GM19025 (cell line): ENCODE measurements at regions not wholly inside any gene's neighbourhood (a gene's known extent, or its start where the extent isn't known, plus 50 kb on each side); places are given as distances from the start of the nearest gene placed in this dataset.
A peak's percentile ranks its signal among the peaks of the same experiment; 100 is the strongest.
"Not testable (repeated sequence)": the region's sequence is repeated elsewhere in the genome, so short reads cannot be mapped to it uniquely, and the experiment has no call there.

Experiments used
- ATAC-seq: cut with Tn5 transposase; IDR thresholded peaks from one replicate; pipeline ENCODE4 v1.9.1; 2021; ENCODE audit warnings: mild to moderate bottlenecking, low read depth, moderate library complexity; ENCODE audit not compliant: unreplicated experiment

- not testable (repeated sequence) for ATAC-seq
Measured at GRCh38 chr5:130391727-130392264, 487.5 kb downstream of the CHSY3 start.

DNA sequence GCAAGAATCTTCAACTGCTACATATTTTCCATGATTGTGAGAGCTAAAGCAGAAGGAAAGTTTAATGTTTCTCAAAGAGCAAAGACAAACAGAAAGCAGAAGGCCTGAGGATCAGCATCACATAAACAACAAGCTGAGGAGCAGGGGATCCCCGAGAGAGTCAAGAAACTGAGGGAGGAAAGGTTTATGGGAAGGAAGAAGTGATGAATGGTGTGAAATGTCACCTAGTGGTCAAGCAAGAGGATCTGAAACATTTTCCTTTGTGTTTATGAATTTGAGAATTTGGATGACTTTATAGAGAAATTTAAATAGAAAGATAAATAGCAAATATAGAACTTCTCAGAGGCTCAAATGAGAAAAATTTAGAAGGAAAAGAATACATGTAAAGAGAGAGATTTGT lies 481.9 kb downstream of the CHSY3 start:
- no peak for ATAC-seq

- no peak for ATAC-seq
Measured at GRCh38 chr5:130385656-130386055, 481.4 kb downstream of the CHSY3 start.

DNA sequence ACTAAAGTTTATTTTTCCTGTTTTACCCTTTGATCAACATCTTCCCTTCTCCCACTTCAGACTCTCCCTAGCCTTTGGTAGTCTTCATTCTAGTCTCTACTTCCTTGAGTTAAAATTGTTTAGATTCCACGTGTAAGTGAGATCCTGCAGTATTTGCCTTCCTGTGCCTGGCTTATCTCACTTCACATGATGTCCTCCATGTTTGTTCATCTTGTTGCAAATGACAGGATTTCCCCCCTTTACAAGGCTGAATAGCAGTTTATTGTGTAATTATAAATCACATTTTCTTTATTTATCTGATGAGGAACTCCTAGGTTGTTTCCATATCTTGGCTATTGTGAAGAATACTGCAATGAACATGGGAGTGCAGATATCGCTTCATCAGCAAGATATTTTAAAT lies 461.7 kb downstream of the CHSY3 start:
- no peak for ATAC-seq

GRCh38 chr5:130350131-130350530 lies 445.9 kb downstream of the CHSY3 start:
- no peak for ATAC-seq

DNA sequence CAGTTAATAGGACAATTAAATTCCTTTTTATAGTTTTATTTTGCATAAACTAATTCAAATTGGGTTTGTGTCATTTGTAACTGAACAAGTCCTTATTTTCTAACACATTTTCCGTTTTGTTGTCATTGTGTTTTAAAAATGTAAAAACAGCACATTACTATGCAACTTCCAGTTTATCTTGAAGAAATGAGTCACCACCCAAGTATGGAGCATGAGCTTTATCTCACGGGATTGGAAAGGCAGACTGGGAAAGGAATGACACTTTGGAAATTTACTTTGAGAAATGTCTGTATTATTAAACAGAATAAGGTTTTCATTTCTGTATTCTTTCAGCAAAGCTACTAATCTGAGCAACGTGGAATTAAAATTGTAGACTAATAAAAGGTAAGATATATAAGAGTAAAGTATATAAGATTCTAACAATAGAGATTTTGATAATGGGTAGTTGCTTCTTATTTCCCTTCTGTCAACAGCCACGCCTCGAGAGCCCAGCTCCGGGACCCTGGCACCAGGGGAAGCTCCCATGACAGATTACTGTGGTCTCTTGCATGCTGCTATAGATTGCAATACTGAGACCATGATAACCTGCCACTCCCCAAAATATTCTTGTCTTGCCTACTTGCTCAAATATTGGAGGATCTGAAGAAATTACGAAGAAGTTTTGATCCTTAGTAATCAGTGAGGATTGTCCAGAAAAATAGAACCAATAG lies 433.1 kb downstream of the CHSY3 start:
- ATAC-seq, result no peak

DNA sequence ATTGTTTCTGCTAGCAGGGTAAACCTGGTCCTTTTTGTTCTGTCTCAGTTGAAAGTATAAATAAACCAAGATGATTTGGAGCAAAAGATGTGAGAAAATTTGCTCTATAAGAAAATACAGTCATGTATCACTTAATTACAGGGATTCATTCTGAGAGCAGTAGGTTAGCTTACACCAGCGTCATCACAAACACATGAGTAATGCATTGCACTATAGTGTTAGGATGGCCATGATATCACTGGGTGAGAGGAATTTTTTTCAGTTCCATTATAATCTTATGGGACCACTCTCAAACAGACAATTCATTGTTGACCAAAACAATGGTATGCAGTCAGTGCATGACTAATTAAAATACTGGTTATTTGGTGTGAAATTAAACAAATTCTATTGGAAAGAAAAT lies 430.9 kb downstream of the CHSY3 start:
- ATAC-seq, result no peak

DNA sequence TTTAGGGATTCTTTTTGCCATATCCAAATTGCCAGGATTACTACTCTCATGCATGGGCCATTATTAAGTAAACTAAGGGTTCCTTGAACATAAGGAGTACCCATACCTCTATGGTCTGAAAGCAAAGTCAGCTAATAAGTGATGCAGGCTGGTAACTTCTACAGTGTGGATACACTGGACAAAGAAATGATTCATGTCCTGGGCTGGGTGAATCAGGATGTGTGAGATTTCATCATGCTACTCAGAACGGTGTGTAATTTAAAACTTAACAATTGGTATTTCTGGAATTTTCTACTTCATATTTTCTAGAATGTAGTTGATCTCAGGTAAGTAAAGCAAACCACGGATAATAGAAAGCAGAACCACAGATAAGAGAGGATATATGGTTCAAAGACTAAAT lies 428.8 kb downstream of the CHSY3 start:
- no peak for ATAC-seq

GRCh38 chr5:130331332-130331731 lies 427.1 kb downstream of the CHSY3 start:
- ATAC-seq, result no peak

- ATAC-seq, result no peak
Measured at GRCh38 chr5:130324953-130325671, 420.8 kb downstream of the CHSY3 start.

DNA sequence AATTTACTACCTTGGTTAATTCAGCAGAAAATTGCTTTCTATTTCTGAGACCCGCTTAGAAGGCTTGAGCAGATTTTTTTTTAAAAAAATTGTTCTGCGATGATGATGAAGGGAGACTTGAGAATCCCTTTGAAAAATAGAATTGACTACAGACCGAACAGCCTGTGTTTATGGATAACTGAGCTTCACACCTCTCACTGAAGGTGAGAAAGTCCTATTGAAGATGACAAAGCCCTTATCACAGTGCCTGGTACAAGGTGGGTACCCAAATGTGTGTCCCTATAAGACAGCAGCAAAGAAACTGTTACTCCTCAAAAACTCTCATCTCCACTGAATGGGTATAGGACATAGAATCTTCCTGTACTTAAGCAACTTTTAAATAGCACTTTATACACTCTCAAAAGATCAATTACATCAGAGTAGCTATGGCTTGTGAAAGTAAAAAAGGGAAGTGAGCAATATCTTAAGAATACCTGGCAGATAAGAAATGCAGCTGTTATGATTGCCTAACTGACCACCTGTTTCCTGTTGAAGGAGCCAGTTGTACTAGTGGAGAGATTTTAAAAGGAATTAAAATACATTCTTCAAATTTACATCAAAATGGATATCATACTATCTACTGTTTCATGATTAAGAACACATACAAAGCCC lies 419.7 kb downstream of the CHSY3 start:
- ATAC-seq, result peak; percentile 100

GRCh38 chr5:130321931-130322330 lies 417.7 kb downstream of the CHSY3 start:
- no peak for ATAC-seq

- peak; percentile 69 for ATAC-seq
Measured at GRCh38 chr5:130316971-130317680, 412.9 kb downstream of the CHSY3 start.

DNA sequence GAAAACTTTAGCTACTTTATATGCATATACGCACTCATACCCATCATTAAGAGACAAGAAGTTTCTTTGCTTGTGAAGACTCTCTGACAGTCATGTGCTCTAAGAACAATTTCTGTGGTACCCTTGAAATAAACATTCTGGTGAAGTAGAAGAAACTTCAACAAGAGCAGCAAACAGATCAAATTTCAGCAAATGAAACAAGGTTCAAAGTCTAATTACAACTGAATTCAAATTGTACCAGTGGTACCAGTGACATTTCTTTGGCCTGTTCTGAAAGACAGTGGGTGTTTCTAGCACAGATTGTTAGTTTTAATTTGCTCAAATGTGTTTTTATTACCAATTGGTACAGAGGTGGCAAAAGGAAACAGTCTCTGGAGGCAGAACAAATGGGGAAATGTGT lies 391.0 kb downstream of the CHSY3 start:
- ATAC-seq, result no peak

- not testable (repeated sequence) for ATAC-seq
Measured at GRCh38 chr5:130294798-130295197, 390.5 kb downstream of the CHSY3 start.

DNA sequence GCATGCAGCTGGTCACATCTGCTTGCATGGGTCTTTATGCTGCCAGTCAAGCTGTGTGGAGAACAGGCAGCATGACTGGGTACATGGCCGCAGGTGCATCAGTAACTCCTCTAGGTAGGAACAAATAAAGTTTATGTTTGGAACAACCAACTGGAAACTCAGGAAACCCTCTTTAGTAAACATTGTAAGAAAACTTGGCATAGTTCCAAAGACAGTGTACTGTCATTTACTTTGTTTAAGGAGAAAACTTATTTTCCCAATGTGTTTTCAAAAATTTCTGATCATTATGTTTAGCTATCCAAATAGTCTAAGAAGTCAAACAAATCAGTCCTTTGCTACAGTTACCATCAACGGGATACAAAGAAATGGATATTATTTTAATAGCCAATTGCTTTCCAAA lies 386.0 kb downstream of the CHSY3 start:
- ATAC-seq, result no peak

- no peak for ATAC-seq
Measured at GRCh38 chr5:130289132-130290088, 385.1 kb downstream of the CHSY3 start.

- no peak for ATAC-seq
Measured at GRCh38 chr5:130287438-130287837, 383.2 kb downstream of the CHSY3 start.

DNA sequence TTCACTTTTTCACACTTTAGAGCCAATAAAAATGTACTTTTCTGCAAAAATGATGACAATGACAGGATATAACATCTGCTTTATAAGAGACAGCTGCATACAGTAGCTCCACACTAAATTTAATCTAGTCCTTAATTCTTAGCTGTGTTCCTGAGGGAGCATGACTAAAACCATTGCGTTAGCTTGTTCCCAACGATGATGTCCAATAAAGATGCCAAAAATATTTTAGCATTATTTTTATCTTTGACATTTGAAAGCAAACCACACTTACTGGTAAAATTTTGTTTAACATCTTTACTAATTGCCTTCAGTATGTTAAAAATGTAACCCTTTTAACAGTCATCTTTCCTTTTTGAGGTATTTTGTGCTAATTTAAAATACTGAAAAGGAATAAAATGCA lies 382.7 kb downstream of the CHSY3 start:
- no peak for ATAC-seq

- ATAC-seq, result no peak
Measured at GRCh38 chr5:130282049-130282448, 377.8 kb downstream of the CHSY3 start.
